Endothelial cell of umbilical vein (primary cell): ENCODE measurements at regions not wholly inside any gene's neighbourhood (a gene's known extent, or its start where the extent isn't known, plus 50 kb on each side); places are given as distances from the start of the nearest gene placed in this dataset.

Experiments used
- POLR2AphosphoS5 ChIP-seq: IDR thresholded peaks from 2 replicates; pipeline ENCODE4 v1.6.1; 2012; ENCODE audit warnings: low read depth, mild to moderate bottlenecking, control low read depth, low read length, moderate library complexity; ENCODE audit not compliant: insufficient read depth
- TF ChIP-seq, protein P1 (sequence below), 2 donors: IDR thresholded peaks; 1 replicate in 1 of 2; 2 replicates in 1 of 2; pipeline ENCODE4 v1.5.1; 2011; ENCODE audit warnings: low read length in 2 of 2, mild to moderate bottlenecking in 2 of 2, moderate library complexity in 2 of 2, control low read depth in 1 of 2, inconsistent platforms in 1 of 2, low read depth in 1 of 2; ENCODE audit not compliant: insufficient read depth in 1 of 2; ENCODE audit errors: extremely low read depth in 1 of 2

DNA sequence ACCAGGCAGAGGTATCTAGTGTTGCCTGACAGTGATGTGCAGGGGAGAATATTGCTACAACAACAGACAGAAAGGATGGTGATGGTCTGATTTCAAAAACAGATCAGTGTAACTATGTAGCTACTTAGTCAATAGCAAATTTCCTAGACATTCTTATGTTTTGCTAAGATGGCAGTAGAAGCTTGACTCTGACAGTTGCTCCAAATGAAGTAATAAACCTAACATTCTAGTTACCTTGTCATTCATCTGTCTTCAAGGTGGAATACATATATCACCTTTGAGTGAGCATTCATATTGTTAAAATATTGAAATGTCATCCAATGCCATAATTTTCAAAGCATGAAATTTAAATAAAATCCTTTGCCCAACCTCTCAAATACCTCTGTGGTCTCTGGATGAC lies 617.4 kb downstream of the USP25 start:
- TF ChIP-seq, protein P1, sequence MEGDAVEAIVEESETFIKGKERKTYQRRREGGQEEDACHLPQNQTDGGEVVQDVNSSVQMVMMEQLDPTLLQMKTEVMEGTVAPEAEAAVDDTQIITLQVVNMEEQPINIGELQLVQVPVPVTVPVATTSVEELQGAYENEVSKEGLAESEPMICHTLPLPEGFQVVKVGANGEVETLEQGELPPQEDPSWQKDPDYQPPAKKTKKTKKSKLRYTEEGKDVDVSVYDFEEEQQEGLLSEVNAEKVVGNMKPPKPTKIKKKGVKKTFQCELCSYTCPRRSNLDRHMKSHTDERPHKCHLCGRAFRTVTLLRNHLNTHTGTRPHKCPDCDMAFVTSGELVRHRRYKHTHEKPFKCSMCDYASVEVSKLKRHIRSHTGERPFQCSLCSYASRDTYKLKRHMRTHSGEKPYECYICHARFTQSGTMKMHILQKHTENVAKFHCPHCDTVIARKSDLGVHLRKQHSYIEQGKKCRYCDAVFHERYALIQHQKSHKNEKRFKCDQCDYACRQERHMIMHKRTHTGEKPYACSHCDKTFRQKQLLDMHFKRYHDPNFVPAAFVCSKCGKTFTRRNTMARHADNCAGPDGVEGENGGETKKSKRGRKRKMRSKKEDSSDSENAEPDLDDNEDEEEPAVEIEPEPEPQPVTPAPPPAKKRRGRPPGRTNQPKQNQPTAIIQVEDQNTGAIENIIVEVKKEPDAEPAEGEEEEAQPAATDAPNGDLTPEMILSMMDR (IDR thresholded peaks at IDR 0.05; ENCODE audit: extremely low read depth in 1 of 2, insufficient read depth in 1 of 2, low read depth in 1 of 2, low read length in 2 of 2): no peak
- no peak for TF ChIP-seq POLR2AphosphoS5
